ENCODE measurements at regions not wholly inside any gene's neighbourhood (a gene's known extent, or its start where the extent isn't known, plus 50 kb on each side); places are given as distances from the start of the nearest gene placed in this dataset.

- TF ChIP-seq ZNF274 (IDR thresholded peaks at IDR 0.05; ENCODE audit: low read depth, low read length) (no peak), YY1 (IDR thresholded peaks at IDR 0.05; ENCODE audit: insufficient read depth, insufficient read length) (no peak), SUZ12 (IDR thresholded peaks at IDR 0.05; ENCODE audit: extremely low read depth, insufficient read depth, insufficient read length) (no peak)
These were observed 112.8 kb downstream of the DACT1 start for GRCh38 chr14:58750321-58751269.

Measured in NT2/D1 (cell line).